NCI-H2196 (cell line): ENCODE measurements at regions not wholly inside any gene's neighbourhood (a gene's known extent, or its start where the extent isn't known, plus 50 kb on each side); places are given as distances from the start of the nearest gene placed in this dataset.
"Not testable (repeated sequence)": the region's sequence is repeated elsewhere in the genome, so short reads cannot be mapped to it uniquely, and the experiment has no call there.

Source experiments
- DNase-seq: peaks from one replicate; lab custom pipeline; 2025; ENCODE audit not compliant: unreplicated experiment; lab: John Stamatoyannopoulos, UW

DNA sequence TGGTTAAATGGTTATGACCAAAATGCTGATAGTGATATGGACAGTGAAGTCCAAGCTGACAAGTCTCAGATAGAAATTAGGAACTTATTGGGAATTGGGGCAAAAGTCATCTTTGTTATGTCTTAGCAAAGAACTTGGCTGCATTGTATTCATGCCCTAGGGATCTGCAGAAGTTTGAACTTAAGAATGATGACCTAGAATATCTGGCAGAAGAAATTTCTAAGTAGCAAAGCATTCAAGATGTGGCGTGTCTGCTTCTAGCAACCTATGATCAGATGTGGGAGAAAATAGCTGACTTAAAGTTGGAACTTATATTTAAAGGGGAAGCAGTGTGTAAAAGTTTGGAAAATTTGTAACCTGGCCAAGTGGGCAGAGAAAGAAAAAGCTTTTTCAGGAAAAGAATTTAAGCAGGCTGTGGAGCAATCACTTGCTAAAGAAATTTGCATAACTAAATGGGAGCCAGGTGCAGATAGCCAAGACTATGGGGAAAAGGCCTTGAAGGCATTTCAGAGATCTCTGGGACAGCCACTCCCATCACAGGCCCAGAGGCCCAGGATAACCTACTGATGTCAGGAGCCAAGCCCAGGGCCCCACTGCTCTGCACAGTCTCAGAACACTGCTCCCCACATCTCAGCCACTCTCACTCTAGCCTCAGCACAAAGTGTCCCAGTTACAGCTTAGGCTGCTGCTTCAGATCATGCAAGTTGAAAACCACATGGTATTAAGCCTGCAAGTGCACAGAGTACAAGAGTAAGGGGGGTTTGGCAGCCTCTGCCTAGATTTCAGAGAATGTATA is 147.8 kb upstream of the TGFBR2 start:
- no peak for DNase-seq

DNA sequence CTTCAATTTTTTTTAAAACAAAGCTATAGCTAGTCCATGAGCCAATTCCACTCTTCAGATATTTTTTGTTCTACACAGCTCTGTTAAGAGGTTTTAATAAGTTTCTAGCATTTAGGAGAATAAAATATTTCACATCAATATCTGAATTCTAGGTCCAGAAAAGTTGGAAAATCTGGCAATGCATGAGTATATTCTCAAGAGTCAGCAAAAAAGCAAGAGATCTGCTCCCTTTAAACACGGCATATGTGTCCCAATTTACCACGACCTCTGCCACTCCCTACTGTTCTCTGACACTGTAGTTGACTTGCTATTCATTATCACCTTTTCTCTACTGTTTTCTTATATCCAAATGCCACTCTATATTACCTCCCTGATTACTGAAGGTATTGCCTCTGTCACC is 145.1 kb upstream of the TGFBR2 start:
- DNase-seq = no peak

DNA sequence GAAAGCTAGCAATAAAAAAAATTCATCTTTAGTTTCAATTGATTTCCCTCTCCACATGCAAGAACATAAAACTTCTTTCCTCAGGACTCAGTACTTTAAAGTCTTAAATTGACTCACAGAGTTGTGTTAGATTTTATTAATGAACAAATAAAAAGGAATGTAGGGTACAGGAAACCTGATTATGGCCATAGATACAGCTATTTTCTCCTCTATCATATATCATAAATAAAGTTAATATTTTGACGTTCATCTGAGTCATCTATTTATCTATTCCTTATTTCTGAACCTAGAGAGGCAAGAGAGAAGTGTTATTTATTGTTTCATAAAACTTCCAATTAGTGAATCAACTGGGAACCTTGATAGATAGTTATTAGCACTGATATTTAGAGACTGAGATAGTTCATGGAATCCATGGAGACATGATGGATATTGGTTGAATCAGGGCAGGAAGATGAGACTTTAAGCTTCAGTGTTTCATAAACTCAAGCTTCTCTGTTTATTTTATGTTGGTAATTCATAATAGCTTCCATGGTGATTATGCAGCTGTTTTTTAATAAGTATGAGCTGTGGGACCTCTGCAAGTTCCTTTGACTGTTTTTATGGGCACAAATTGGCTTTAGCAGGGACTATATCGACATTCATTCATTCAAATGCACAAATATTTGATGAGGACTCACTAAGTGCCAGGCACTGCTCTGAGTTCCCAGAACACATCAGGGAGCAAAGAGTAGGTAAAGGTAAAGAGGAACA is 143.5 kb upstream of the TGFBR2 start:
- DNase-seq = no peak

DNA sequence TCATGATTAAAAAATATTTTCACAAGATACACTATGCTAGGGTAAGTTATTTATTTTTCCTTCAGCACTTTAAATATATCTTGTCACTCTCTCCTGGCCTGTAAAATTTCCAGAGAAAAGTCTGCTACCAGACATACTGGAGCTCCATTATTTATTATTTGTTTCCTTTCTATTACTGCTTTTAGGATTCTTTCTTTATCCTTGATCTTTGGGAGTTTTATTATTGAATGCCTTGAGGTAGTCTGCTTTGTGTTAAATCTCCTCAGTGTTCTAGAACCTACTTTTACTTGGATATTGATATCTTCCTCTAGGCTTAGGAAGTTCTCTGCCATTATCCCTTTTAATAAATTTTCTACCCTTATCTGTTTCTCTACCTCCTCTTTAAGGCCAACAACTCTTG is 142.0 kb upstream of the TGFBR2 start:
- DNase-seq = no peak

DNA sequence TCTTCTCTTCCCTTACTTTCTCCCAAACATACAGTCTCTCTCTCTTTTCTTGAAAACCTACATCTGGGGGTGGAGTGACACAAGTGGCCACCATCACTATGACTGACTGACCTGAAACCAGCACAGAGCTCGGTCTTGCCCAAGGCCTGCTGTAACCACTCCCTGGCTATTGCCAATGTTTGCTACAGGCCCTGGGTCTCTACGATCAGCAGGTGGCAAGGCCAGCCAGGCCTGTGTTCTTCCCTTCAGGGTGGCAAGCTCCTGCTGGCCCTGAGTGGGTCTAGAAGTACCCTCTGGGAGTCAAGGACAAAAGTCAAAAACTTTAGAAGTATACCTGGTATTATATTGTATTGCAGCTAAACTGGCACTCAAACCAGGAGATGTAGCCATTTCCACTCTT is 140.9 kb upstream of the TGFBR2 start:
- no peak for DNase-seq

DNA sequence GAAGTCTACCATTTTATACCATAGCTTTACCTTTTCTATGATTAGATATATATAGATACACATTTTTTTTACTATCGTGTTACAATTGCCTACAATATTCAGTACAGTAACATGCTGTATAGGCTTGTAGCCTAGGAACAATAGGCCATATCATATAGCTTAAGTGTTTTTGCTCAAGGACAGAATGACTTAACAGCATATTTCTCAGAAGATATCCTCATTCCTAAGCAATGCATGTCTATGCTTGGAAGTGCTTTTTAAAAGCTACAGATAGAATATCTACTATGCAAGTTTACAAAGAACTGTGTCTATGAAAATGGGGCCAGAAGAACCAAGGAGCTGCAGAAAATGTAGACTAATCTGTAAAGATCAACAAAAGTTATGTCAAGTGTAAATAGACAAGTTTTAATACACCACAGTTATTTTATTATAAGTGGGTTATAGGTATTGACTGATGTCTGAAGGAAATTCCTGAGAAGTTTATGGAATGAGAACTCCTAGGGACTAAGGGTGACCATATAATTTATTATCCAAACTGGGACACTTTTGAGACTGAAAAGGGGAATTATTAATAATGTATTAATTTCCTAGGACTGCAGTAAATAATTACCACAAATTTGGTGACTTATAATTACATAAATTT is 138.7 kb upstream of the TGFBR2 start:
- DNase-seq = no peak

DNA sequence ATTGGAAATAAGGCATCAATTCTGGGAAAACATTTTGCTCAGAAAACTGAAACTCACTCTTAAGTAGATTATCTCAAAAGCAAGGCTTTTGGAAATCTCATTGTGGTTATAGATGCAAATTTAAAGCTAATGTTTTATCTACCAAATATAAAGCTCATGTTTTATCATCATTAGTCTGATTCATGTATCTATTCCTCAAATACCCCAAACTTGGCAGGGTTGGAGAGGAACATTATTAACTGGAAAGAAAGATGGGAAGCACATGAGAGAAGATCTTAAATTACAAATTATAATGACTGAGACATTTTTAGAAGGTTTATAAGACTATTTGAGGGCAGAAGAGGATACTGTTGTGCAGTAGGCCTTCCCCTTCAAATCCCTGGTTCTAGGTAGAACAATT is 137.3 kb upstream of the TGFBR2 start:
- DNase-seq = no peak

DNA sequence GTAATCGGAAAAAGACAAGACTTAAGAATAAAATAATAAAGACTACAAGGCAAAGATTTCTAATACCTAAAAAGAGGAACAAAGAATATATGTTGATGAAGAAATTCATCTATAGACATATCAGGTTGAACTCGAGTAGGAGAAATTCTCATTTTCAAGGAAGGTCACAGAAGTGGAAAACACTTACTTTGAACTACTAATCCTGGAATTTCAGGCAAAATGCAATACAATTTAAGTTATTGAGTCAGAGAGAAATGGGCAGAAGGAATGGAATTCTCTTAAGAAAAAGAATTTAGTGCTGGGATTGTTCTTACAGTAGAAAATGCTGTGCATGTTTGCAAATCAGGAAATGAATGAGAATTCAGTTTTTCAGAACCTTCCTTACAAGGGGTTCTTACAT is 135.9 kb upstream of the TGFBR2 start:
- no peak for DNase-seq

DNA sequence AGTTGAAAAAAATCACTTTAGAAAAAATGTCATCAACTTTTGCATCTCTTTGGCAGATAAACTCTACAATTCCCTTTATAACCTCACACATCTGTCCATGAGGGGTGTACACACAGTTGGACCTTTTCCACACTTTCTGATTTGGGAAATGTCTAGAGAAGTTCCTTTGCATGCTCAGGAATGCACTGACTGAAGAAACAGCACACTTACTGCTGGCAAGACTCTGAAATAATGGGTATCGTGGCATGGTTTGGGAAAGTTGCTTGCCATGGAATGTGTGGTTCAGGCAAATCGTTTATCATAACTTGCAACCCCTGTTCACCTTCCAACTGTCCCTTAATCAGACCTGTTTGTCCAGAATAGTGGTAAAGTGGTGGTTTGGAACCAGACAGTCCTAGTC is 135.3 kb upstream of the TGFBR2 start:
- DNase-seq = no peak

DNA sequence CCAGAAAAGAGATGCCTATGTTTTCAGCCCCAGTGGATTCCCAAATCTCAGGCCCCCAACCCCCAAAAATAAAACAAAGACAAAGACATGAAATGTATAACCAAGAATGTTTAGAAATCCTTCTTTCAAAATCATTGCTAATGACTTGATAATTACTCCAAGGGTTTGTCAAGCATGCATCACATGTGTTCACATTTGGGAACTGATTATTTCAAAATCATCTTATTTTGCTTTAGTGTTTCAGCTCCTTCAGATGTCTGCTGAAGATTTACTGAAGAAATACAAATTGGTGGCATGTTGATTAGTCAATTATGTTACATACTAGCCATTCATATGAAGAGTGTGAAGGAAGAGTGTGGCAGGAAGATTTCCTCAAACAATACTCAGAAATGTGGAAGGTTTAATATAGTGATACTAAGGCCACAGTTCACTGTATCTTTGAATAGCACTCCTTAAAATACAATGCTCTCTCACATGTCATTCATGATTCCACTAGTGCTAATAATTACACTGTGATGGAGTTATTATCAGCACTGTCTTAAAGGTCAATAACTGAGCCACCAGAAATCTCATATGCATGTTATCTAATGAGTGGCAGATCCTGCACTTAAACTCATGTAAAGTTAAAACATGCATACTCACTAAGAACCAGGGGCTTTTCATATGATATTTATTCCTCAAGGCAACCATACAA is 134.5 kb upstream of the TGFBR2 start:
- DNase-seq = no peak

DNA sequence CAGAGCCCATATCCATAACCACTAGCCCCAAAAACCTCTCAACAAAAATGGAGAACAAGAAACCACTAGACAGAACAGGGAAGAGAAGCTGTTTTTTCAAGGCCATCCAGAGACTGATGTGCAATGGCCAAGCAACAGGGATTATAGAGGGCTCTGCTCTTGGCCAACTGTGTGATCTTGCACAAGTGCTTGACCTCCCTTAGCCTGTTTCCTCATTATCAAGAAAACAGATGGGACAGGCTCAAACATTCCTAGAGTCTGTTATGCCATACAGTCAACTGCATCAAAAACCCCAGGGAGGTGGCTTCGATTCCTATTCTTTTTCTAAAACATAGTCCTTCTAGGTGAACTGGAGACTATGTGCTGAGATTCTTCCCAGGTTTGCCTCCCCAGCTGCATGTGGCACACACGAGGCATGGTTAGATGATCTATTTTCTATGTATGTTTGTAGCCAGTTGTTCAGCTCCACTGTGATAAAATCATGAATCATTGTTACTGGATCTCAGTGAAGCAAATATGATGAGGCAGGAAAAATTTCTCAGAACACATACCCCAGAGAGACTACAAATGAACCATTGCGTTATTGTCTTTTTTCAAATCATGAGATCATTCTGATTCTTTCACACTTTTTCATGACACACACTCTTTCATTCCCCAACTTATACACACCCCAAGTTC is 132.9 kb upstream of the TGFBR2 start:
- DNase-seq = no peak

DNA sequence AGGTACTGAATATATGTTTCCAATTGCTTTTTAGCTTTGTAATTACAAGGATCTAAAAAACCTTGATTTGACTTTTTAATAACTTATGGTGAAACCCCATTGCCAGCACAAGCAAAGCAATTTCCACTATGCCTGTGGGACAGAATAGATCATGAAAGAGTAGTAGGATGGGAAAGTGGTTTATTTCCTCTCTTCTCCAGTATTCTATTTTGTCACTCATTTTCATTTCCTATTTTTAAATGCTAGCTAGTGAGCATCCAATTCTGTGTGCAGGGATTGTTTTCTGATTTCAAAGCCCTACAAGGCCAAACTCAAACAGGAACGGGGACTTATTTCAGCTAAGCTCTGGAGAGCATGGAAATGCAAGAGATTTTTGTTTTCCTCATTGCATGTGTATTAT is 132.0 kb upstream of the TGFBR2 start:
- DNase-seq = no peak

DNA sequence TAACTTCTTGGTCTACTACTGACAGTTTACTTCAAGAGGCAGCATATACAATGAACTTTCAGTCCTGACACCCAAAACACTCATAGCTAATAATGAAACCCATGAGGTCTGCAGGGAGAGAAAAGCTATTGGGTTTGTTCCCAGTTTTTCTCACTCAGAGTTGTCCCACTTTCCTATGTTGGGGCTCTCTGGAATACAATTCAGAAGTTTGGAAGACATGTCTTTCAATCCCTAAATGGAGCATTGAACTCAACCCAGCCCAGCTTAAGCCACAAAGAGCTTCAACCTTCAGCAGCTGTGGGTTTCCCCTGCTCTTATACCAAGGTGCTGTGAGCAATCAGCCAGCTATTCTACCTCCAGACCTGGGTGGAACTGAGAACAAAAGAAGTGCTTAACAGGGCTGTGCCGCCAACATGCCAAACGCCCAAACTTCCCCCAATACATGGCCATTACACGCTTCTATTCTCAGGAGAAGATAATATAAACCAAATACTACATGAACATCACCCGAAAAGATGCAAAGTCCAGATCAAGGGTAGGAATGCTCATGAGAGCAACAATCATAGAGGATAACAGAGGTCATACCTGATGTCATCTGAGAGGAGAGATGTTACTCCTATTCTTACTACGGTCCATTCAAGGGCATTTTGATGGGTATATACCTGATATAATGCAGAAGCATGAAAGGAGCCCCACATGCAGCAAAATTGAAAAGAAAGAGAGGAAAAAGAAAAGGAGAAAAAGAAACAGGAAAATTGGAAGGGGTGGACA is 131.2 kb upstream of the TGFBR2 start:
- DNase-seq = no peak

DNA sequence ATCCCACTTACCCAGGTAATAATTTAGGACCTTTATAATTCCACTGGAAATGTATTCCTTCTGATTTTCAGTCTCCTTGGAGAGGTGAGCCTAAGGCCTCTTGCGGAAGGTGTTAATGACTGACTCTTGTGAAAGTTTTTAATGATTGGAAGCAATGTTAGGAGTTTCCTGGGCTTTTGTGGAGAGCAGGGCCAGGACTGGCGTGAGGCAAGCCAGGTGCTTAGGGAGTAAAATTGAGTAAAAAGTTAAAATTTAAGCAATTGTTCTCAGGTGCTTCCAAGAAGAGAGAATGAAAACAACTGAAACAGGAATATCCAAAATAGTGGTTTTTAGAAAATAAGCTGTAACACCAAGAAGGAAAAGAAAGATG is 130.6 kb upstream of the TGFBR2 start:
- no peak for DNase-seq

DNA sequence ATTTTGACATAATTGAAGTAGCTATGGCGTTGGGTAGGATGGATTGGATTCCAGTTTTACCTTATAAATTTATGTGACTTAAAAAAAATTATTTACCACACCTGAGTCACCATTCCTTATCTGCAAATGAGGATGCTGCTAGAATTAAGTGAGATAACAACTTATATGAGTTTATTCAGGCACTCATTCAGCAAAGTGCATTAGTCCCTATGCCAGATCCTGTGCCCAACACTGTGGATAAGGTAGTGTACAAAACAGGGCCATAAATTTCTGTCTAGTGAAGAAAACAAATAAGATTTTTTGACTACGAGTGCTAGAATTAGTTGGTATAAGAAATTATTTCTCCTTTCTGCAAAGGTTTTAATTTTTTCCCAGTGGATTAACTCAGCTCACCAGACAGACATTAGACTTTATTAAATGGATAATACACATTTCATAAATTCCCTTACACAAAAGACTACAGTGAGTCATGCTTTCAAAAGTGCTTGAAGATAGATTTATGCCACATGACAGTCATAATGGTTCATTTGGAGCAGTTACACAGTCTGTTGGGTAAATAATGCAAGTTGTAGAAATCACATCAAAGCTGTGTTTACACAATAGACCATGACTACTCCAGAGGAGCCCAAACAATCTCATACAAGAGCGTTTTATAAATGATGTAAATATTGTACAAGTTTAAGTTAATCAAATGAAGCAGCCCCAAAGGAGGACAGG is 129.9 kb upstream of the TGFBR2 start:
- no peak for DNase-seq

DNA sequence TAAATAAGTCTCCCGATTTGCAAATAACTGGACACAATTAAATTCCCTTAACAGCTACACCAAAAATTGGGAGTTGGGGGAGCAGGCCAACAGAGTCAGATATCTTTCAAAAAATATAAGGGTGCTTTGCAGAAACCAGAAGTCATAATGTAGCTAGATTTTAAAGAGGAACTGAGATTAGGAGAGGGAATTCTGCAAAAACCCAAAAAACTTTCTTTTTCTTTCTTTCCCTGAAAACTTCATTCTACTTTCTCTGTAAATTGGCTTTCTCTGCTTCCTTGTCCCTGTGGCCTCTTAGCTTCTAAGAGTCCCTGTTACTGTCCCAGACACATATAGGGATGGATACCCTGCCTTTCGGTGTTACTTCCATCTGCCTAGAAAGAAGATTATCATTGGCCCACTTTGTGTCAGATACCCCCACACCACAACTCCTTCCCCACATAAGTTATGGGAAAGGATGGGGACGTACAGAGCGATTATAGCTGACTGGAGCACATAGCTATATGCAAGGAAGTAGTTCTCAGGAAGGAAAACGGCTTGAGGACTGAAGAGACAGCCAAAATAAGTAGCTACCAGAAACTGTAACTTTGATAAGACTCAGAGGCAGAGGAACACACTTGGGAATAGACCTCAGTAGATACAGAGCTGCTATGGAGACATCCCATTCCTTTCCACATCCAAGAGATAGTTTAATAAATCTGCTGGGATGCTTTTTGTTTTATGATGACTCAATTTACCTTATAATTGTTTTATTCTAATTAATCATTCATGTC is 129.1 kb upstream of the TGFBR2 start:
- no peak for DNase-seq

DNA sequence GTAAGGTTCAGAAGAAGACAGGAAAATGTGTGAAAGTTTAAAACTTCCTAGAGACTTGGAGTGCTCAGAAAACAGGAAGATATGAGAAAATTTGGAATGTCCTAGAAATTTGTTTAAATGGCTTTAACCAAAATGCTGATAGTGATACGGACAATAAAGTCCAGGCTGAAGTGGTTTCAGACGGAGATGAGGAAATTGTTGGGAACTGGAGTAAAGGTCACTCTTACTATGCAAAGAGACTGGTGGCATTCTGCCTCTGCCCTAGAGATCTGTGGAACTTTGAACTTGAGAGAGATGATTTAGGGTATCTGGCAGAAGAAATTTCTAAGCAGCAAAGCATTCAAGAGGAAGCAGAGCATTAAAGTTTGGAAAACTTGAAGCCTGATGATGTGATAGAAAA is 126.7 kb upstream of the TGFBR2 start:
- DNase-seq = not testable (repeated sequence)

DNA sequence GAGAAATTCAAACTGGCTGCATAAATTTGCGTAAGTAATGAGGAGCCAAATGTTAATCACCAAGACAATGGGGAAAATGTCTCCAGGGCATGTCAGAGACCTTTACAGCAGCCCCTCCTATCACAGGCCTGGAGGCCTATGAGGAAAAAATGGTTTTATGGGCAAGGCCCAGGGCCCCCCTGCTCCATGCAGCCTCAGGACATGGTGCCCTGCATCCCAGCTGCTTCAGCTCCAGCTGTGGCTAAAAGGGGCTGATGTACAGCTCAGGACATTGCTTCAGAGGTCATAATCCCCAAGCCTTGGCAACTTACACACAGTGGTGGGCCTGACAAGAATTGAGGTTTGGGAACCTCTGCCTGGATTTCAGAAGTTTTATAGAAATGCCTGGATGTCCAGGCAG is 126.2 kb upstream of the TGFBR2 start:
- DNase-seq = not testable (repeated sequence)

DNA sequence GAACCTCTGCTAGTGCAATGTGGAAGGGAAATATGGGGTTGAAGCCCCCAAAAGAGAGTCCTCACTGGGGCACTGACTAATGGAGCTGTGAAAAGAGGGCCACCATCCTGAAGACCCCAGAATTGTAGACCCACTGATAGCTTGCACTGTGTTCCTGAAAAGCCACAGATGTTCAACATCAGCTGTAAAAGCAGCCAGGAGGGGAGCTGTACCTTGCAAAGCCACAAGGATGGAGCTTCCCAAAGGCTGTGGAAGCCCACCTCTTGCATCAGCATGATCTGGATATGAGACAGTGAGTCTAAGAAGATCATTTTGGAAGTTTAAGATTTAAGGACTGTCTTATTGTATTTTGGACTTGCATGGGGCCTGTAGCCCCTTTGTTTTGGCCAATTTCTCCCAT is 125.8 kb upstream of the TGFBR2 start:
- no peak for DNase-seq
